SK-N-MC (cell line): ENCODE measurements at regions not wholly inside any gene's neighbourhood (a gene's known extent, or its start where the extent isn't known, plus 50 kb on each side); places are given as distances from the start of the nearest gene placed in this dataset.

Experiments used
- EZH2 ChIP-seq: fragments of 200-600 bp; sonication (generic); IDR thresholded peaks from one replicate; pipeline ENCODE4 v1.6.1; 2017; ENCODE audit warnings: antibody characterized with exemption
- POLR2AphosphoS5 ChIP-seq: IDR thresholded peaks from 2 replicates; pipeline ENCODE4 v1.6.1; 2012; ENCODE audit warnings: mild to moderate bottlenecking, low read depth, low read length, borderline replicate concordance

- TF ChIP-seq EZH2 (no peak), POLR2AphosphoS5 (no peak)
Measured at GRCh38 chr16:60120586-60120985, 1386.5 kb upstream of the GOT2 start.
